Type B pancreatic cell (in vitro differentiated cells): ENCODE measurements at regions not wholly inside any gene's neighbourhood (a gene's known extent, or its start where the extent isn't known, plus 50 kb on each side); places are given as distances from the start of the nearest gene placed in this dataset.

Source experiments
- DNase-seq: peaks from one replicate; pipeline ENCODE4 v3.0.0; 2021; ENCODE audit warnings: mixed read lengths; ENCODE audit not compliant: unreplicated experiment; ENCODE audit errors: extremely low spot score
- H3K27ac Mint-ChIP-seq: 2 replicates; pipeline ENCODE4 v1.8.0; 2021; ENCODE audit warnings: mild to moderate bottlenecking, mixed read lengths
- H3K27me3 Mint-ChIP-seq: 2 replicates; pipeline ENCODE4 v1.8.0; 2021; ENCODE audit warnings: mixed read lengths
- H3K36me3 Mint-ChIP-seq: 2 replicates; pipeline ENCODE4 v1.8.0; 2021; ENCODE audit warnings: mixed read lengths
- H3K4me1 Mint-ChIP-seq: one replicate; pipeline ENCODE4 v1.8.0; 2021; ENCODE audit warnings: mixed read lengths; ENCODE audit not compliant: unreplicated experiment
- H3K4me3 Mint-ChIP-seq: 2 replicates; pipeline ENCODE4 v1.8.0; 2021; ENCODE audit warnings: mild to moderate bottlenecking, mixed read lengths
- H3K9me3 Mint-ChIP-seq: 2 replicates; pipeline ENCODE4 v1.8.0; 2021; ENCODE audit warnings: mixed read lengths
- TF ChIP-seq, protein P1 (sequence below): fragments of 200-600 bp; sonication (generic); conservative IDR thresholded peaks from 2 replicates; pipeline ENCODE4 v1.5.0; 2021; ENCODE audit warnings: antibody characterized with exemption, mild to moderate bottlenecking

DNA sequence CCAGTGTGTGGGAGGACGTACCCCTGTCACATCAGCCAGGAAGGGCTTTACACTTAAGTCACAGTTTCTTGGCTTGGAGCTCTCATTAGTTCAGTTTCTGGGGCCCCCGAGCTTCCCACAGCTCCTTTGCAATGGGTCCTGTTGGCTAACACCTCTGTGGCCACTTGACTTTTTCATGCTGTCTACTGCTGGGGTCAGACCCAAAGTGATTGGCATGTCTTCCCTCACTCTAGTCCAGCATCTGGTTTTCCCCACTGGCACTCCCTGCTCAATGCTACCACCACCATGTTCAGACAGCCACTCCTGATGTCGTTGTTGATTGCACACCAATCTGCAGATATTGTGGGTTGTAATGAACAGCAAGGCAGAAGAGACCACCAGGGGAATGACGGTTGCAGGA is 379.0 kb downstream of the FOXO1 start:
- Mint-ChIP-seq H3K27me3 (no peaks in the 10 kb centered on the region), H3K9me3 (peaks cover 8% of the 10 kb centered on the region), H3K36me3 (peaks cover 5% of the 10 kb centered on the region), H3K27ac (no peak overlapping the region), H3K4me3 (no peak overlapping the region), H3K4me1 (peaks cover 8% of the 10 kb centered on the region)
- no peak for DNase-seq
- TF ChIP-seq, protein P1, sequence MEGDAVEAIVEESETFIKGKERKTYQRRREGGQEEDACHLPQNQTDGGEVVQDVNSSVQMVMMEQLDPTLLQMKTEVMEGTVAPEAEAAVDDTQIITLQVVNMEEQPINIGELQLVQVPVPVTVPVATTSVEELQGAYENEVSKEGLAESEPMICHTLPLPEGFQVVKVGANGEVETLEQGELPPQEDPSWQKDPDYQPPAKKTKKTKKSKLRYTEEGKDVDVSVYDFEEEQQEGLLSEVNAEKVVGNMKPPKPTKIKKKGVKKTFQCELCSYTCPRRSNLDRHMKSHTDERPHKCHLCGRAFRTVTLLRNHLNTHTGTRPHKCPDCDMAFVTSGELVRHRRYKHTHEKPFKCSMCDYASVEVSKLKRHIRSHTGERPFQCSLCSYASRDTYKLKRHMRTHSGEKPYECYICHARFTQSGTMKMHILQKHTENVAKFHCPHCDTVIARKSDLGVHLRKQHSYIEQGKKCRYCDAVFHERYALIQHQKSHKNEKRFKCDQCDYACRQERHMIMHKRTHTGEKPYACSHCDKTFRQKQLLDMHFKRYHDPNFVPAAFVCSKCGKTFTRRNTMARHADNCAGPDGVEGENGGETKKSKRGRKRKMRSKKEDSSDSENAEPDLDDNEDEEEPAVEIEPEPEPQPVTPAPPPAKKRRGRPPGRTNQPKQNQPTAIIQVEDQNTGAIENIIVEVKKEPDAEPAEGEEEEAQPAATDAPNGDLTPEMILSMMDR: no peak

DNA sequence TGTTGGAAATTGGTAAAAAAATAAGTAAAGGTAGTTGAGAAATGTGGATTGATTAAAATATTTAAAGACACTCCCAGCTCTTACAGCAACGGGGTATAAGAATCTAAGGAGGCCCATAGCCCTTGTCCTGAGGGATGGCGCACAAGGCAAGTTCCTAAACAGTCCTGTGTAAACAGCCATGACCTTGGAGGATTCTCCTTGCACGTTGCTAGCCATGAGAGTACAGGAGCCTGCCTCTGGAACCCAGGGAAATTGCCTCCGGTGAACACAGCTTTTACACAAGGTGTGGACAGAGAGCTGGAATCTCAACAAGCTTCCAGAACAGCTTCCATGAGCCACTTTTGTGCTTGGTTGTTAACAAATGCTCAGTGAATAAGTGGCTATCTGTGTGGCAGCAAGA is 378.2 kb downstream of the FOXO1 start:
- Mint-ChIP-seq H3K36me3 (peaks cover 3% of the 10 kb centered on the region), H3K27ac (no peak overlapping the region), H3K9me3 (peaks cover 8% of the 10 kb centered on the region), H3K4me3 (no peak overlapping the region), H3K27me3 (no peaks in the 10 kb centered on the region), H3K4me1 (peaks cover 8% of the 10 kb centered on the region)
- no peak for DNase-seq
- TF ChIP-seq, protein P1: no peak

DNA sequence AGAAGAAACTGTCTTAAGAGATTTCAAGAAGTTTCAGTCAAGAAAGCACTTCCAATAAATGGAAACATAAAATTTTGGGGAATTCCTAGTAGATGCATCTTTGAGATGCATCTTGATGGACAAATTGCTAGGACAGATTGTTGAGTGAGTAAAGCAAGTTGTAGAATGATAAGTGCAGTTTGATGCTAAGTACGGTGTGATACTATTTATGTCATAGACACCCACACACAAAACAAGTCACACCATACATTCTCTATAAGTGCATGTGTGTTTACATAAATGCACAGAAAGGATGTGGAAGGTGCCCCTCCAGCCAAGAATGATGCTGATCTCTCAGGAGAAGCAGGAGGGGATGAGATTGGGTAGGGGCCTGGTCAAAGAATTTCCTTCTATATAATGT is 375.7 kb downstream of the FOXO1 start:
- H3K36me3 Mint-ChIP-seq: no peaks in the 10 kb centered on the region
- no peak for DNase-seq
- no peaks in the 10 kb centered on the region for H3K4me1 Mint-ChIP-seq
- TF ChIP-seq, protein P1: no peak
- no peaks in the 10 kb centered on the region for H3K9me3 Mint-ChIP-seq
- H3K4me3 Mint-ChIP-seq: no peak overlapping the region
- H3K27me3 Mint-ChIP-seq: no peaks in the 10 kb centered on the region
- H3K27ac Mint-ChIP-seq: no peak overlapping the region

DNA sequence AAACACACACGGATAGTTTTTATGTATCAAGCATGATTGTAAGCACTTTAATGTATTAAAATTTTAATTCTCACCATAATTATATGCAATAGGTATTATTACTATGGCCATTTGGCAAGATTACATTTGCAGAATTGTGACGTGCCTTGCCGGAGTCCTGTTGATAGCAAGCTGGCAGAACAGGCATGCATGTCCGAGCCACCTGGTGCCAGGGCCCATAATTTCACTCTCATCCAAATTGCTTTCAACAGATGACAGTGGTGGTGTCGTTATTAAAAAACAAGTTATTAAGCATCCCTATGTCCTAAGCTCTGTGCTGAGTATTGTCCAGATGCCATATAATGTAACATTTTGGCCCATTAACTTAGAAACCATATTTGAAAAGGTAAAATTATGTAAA is 374.3 kb downstream of the FOXO1 start:
- TF ChIP-seq, protein P1: no peak
- Mint-ChIP-seq H3K4me3 (no peak overlapping the region), H3K4me1 (no peaks in the 10 kb centered on the region), H3K9me3 (peaks cover 7% of the 10 kb centered on the region), H3K36me3 (no peaks in the 10 kb centered on the region), H3K27me3 (no peaks in the 10 kb centered on the region), H3K27ac (no peak overlapping the region)
- DNase-seq: no peak

DNA sequence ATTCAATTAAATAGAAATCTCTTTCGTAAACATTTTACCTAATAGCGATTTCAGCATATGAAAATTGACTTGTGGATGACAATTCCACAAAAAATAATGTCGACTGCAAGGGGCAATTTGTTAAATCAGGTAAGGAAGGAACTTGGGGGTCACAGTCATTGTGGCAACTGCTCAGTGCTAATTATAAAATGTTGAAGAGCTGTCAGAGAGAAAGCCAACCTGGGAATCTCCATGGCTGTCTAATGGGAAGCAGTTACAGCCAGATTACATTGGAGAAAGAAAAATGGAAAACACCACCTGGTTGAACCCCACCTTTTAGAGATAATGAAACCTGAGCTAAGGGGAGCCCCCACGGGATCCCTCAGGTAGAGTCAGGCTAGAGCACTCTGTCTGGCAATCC is 373.9 kb downstream of the FOXO1 start:
- H3K9me3 Mint-ChIP-seq: peaks cover 7% of the 10 kb centered on the region
- no peaks in the 10 kb centered on the region for H3K36me3 Mint-ChIP-seq
- H3K4me3 Mint-ChIP-seq: no peak overlapping the region
- DNase-seq: no peak
- H3K27ac Mint-ChIP-seq: no peak overlapping the region
- H3K27me3 Mint-ChIP-seq: no peaks in the 10 kb centered on the region
- no peaks in the 10 kb centered on the region for H3K4me1 Mint-ChIP-seq
- TF ChIP-seq, protein P1: no peak

DNA sequence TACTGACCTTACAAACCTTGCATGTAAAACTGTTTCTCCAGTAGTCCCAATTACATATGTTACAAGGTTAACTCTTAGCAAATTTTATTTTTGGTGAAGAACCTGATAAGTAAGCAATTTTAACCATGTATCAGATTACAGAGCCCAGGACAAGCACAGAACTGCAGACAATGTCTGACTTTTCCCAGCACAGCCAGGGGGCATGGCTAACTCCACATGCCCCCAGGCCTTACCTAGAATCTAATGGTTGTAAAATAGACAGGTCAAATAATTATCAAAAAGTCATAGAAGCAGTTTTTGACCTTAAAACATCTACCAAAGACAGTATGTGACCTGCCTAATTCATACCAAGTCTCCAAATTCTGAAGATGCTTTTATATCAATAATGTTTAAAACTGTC is 364.1 kb downstream of the FOXO1 start:
- Mint-ChIP-seq H3K9me3 (no peaks in the 10 kb centered on the region), H3K4me1 (no peaks in the 10 kb centered on the region), H3K27me3 (no peaks in the 10 kb centered on the region), H3K4me3 (no peak overlapping the region), H3K27ac (no peak overlapping the region), H3K36me3 (no peaks in the 10 kb centered on the region)
- TF ChIP-seq, protein P1: no peak
- DNase-seq: no peak
